ENCODE measurements at regions not wholly inside any gene's neighbourhood (a gene's known extent, or its start where the extent isn't known, plus 50 kb on each side); places are given as distances from the start of the nearest gene placed in this dataset.

DNA sequence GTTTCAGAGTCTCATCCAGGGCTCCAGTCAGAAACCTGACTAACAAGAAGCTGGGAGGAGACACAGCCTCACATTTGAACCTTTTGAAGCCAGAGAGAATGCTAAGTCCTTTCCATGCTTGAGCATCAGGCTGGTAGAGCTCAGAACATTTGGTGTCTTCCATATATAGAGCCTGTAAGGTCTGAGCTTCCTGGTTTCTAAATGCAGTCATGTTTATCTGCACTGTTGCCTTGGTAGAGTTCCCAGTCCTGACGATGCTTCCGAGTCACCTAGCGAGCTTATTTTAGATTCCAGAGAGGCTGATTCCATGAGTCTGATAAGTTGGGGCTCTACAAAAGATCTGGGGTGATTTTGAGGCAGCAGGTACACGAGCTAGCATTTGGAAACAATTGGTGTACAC lies 68.4 kb upstream of the SORL1 start:
- no peak overlapping the region for H3K4me3 ChIP-seq
- H3K4me1 ChIP-seq: no peaks in the 10 kb centered on the region
- no peak for DNase-seq
- in situ Hi-C loops (cut with MboI; ENCODE audit: low sequenced_read_pairs in 4 of 4) (no loop called here), intact Hi-C loops (cut with DNase I; ENCODE audit: low total_unique reads) (no loop called here)
- ATAC-seq: no peak
- TF ChIP-seq, protein P1, sequence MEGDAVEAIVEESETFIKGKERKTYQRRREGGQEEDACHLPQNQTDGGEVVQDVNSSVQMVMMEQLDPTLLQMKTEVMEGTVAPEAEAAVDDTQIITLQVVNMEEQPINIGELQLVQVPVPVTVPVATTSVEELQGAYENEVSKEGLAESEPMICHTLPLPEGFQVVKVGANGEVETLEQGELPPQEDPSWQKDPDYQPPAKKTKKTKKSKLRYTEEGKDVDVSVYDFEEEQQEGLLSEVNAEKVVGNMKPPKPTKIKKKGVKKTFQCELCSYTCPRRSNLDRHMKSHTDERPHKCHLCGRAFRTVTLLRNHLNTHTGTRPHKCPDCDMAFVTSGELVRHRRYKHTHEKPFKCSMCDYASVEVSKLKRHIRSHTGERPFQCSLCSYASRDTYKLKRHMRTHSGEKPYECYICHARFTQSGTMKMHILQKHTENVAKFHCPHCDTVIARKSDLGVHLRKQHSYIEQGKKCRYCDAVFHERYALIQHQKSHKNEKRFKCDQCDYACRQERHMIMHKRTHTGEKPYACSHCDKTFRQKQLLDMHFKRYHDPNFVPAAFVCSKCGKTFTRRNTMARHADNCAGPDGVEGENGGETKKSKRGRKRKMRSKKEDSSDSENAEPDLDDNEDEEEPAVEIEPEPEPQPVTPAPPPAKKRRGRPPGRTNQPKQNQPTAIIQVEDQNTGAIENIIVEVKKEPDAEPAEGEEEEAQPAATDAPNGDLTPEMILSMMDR (IDR thresholded peaks at IDR 0.05 in 4 of 5, conservative IDR thresholded peaks at IDR 0.05 in 1 of 5): no peak
- no peak for TF ChIP-seq POLR2A (IDR thresholded peaks at IDR 0.05)
- no peaks in the 10 kb centered on the region for H3K27me3 ChIP-seq
- H3K27ac ChIP-seq: no peak overlapping the region
- H3K36me3 ChIP-seq: no peaks in the 10 kb centered on the region
- no peaks in the 10 kb centered on the region for H3K9me3 ChIP-seq

DNA sequence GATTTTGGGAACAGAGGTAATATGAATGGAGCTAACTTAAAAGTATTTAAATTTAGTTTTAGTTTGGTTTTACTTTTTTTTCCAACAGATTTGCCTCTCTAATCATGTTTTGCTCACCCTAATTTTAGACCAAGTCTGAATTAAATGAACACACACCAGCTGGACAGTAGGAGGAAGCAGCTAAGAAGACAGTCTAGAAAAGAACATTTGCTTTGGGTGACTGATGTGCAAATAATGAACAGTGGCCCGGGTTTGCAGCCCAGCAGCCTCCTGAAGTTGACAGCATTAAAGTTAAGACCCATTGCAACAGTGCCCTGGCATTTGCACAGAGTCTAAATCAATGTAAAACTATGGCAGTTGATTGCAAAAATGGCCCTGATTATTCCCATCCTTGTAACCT lies 66.4 kb upstream of the SORL1 start:
- DNase-seq (no peak), ATAC-seq (no peak)
- in situ Hi-C loops (cut with MboI; ENCODE audit: low sequenced_read_pairs in 4 of 4): no loop called here
- TF ChIP-seq, protein P1 (IDR thresholded peaks at IDR 0.05 in 4 of 5, conservative IDR thresholded peaks at IDR 0.05 in 1 of 5): no peak
- H3K9me3 ChIP-seq: no peaks in the 10 kb centered on the region
- H3K27ac ChIP-seq: no peak overlapping the region
- peaks cover 6 to 8% of the 10 kb centered on the region in 2 donors for H3K4me1 ChIP-seq
- H3K4me3 ChIP-seq: no peak overlapping the region
- H3K27me3 ChIP-seq: no peaks in the 10 kb centered on the region
- intact Hi-C loops (cut with DNase I; ENCODE audit: low total_unique reads): no loop called here
- H3K36me3 ChIP-seq: no peaks in the 10 kb centered on the region
